ENCODE measurements at regions not wholly inside any gene's neighbourhood (a gene's known extent, or its start where the extent isn't known, plus 50 kb on each side); places are given as distances from the start of the nearest gene placed in this dataset.
A peak's percentile ranks its signal among the peaks of the same experiment; 100 is the strongest.

DNA sequence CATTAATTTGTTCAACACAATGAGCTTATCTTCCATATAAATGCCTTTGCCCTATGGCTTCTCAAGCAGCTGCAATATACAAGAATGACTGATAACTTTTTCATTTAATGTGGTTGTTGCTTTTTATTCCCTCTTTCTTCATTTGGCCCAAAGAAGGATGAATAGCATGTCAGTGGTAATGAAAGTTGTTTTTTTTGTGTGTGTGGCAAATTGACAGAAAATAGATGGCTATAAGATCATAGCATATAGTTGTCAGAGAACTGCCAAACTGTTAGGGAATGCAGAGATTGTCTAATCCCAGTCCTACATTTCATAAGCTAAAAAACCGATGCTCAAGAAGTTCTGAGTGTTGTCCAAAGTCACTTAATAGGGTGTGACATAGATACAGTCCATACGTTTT is 244.3 kb downstream of the ACTR3 start:
- no peak for DNase-seq (ENCODE audit: low spot score)

DNA sequence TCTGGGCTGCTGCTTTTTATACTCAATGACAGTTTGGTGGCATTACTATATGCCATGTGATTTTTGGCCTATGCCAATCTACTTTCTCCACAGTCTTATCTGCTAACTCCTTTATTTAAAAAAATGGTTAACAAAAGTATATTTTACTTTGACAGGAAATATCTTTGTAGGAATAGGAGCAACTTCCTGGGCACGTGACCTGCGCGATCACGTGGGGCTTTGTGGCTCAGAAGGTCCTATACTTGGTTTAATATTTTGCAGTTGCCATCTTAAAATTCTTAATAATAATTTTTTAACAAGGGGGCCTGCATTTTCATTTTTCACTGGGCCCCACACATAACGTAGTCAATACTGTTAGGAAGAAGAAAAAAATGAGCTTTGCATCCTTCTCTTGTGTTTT is 249.7 kb downstream of the ACTR3 start:
- no peak for DNase-seq (ENCODE audit: low spot score)

GRCh38 chr2:114156366-114157056 is 266.6 kb downstream of the ACTR3 start:
- DNase-seq (ENCODE audit: low spot score) = no peak

- DNase-seq (ENCODE audit: low spot score) = no peak
Observed at GRCh38 chr2:114157057-114157385, 267.1 kb downstream of the ACTR3 start.

DNA sequence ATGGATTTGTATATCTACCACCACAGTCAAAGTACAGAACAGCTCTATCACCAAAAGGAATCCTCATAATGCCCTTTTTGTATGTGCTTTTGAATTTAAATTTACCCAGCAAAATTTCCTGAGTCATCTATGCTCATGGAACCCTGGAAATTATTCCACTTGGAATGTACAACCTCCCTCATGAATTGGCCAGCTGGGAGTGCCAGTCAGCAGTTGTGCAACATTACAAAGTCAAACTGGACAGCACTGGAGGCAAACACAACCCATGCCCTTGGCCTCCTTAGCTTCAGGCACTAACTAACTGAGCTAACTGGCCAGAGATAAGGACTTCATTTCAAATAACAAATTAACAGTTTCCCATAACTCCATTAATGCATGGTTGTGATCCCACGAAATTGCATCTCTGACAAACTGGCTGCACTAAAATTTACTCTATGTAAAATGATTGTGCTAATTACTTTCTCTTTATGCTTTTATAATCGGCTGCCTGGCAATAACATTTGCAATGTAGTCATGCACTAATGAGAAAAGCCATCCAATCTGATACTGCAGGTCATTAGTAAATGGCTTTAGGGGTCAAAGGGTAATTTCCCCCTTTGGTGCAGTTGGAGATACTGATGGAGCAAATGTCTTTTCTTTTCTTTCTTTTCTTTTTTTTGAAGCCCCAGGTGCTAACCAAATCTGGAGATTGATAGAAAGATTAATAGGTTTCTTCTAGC is 270.5 kb downstream of the ACTR3 start:
- peak; percentile 52 for DNase-seq (ENCODE audit: low spot score)

- DNase-seq (ENCODE audit: low spot score) = no peak
Observed at GRCh38 chr2:114161371-114161770, 271.5 kb downstream of the ACTR3 start.

DNA sequence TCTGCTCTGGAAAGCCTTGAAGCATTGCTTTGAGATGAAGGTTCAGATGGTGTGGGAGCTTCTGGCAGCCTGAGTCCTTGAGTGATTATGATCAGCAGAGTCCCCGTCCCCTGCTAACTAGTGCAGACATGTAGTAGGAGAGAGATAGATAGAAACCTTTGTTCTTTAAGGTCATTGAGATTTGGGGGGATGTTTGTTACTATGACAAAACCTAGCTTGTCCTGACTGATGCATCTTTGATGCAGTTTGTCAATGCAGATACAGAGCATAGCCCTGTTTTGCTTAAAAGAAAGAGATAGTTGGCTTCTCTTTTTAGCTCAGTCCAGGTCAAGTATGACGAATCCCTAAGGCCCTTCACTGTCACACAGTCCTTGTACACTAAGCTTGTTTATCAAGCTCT is 274.6 kb upstream of the DPP10 start:
- no peak for DNase-seq (ENCODE audit: low spot score)

GRCh38 chr2:114170070-114170469 is 272.4 kb upstream of the DPP10 start:
- no peak for DNase-seq (ENCODE audit: low spot score)

DNA sequence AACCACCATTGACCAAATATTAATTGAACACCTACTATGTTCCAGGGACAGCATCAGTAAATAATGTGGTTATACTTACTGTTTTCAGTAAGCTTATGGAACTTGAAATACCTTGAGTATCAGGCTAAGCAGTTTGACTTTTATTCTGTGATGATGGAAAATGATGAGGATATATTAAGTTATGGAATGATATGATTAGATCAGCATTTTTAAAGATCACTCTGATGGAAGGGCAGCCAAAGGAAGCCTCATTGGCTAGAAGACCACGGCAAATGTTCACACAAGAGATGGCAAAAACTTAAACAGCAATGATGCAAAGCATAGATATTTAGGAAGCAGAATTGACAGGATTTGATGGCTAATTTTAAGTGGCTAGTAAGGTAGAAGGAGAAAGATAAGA is 266.9 kb upstream of the DPP10 start:
- no peak for DNase-seq (ENCODE audit: low spot score)

DNA sequence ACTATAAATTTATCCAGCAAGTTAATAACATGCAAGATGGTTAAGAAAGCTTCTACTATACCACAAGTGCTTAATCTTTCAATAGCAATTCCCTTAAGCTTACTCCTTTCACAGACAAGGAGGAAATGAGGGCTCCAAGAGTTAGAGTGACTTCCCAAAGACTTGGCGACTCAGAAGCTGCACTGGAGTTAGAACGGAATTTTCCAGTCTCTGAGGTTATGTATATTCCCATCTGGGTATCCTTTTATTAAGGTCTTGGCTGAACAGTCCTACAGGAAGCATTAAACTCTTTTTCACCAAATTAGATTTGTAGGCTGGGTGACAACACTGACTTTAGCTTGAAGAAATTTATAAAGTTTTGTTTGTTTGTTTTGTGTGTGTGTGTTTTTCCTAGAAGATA is 256.9 kb upstream of the DPP10 start:
- DNase-seq (ENCODE audit: low spot score) = no peak

GRCh38 chr2:114192362-114192761 is 250.1 kb upstream of the DPP10 start:
- no peak for DNase-seq (ENCODE audit: low spot score)

DNA sequence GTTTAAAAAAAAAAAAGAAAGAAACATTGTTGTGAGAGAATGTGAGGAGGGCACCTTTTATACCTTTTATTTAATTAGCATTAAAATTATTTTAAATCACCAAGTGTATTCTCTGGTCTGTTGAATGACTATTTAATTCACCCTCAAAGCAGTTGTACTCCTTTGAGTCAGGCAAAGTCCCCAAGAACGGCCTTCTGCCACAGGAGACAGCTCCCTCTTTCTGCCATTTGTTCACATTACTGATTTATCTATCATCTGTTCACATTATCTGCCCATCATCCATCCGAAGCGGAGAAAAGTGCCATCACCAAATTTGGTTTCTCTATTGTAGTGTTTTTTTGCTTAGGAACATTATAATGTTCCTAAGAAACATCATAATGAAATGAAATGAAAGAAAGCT is 240.7 kb upstream of the DPP10 start:
- DNase-seq (ENCODE audit: low spot score) = no peak

DNA sequence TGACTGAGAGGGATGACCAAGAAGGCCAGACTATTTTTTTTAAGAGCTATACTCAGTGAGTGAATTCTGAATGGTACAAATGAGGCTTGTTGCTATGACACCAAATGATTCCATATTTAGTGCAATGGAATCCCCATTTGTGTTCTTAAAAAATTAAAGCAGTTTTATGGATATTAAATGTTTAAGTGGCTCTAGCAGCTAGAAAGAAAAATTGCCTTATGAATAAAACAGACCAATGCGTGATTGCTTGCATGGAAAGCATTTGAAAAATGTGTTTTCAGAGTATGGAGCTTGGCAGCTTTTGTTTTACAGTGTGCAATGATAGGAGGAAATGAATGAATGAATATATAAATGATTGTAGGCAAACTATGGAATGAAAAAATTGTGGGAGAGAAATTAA is 238.8 kb upstream of the DPP10 start:
- DNase-seq (ENCODE audit: low spot score) = no peak

DNA sequence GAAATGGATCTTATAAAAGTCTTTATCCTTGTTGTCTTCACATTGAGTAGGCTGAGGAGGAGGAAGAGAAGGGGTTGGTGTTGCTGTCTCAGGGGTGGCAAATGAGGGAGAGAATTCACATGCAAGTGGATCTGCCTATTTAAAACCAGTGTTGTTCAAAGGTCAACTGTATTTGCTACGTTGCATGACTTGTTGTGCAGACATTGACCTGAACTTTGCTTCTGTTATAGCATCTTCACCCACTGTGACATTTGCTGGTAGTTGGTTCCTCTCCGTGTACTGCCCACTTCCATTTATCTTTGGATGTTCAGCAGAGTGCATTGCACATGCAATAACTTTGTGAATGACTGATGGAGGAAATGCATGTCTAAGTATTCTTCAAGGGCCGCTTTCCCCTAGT is 228.6 kb upstream of the DPP10 start:
- no peak for DNase-seq (ENCODE audit: low spot score)

GRCh38 chr2:114218383-114218782 is 224.1 kb upstream of the DPP10 start:
- no peak for DNase-seq (ENCODE audit: low spot score)

DNA sequence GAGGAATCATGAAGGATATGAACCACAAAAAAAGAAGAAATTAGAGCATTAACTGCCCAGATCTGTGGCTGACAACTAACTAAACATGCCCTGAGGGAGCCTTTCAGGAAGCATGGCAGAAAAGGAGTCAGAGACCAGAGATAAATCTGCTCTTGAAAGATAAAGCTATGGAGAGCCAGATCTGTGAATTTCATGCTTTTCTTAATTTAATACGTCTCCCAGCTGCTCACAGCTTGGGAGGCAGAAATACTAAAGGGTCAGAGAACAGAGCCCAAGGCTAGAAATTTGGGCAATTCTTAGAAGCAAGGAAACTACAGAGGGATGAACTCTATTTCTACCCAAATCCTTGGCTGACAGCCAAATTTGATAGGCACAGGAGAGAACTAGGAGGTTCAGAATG is 223.0 kb upstream of the DPP10 start:
- no peak for DNase-seq (ENCODE audit: low spot score)

DNA sequence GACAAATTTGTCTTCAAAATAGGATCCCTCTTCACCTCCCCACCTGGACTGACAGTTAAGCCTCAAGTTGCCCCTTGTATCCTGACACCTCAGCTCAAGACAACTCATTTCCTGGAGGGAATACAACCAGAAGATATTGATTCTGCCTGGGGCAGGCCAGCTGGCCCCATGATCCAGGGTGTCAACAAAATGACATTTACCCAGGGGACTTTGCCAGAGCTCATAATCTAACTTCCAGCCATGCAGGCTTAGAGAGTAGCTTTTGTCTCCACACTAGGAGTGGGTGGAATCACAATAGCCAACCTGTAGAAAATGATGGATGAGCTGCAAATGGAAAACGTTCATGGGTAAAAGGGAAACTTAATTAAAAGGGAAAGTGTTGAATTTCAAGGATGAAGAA is 220.1 kb upstream of the DPP10 start:
- DNase-seq (ENCODE audit: low spot score) = no peak

DNA sequence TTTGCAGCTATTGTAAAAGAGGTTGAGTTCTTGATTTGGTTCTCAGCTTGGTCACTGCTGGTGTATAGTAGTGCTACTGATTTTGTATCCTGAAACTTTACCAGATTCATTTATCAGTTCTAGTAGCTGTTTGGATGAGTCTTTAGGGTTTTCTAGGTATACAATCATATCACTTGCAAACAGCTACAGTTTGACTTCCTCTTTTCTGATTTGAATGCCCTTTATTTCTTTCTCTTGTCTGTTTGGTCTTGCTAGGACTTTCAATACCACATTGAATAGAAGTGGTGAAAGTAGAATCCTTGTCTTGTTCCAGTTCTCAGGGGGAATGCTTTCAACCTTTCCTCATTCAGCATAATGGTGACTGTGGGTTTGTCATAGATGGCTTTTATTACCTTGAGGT is 210.5 kb upstream of the DPP10 start:
- DNase-seq (ENCODE audit: low spot score) = no peak

DNA sequence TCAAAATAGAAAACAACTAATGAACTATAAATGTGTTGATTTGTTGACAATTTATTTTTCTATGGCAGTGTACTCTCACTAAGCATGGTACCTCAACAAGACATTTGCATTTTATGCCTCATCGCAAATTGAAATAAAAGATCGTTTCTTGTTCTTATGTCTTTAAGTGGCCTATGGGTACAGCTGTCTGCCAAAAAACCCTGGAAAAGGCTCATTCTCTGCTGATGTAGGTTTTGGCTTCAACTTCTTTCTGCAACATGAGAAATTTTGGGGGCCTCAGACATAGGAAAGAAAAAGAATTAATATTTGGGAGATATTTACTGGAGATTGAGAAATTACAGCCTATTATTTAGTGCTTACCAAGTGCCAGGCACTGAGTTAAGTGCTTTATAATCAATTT is 205.1 kb upstream of the DPP10 start:
- DNase-seq (ENCODE audit: low spot score) = no peak

- no peak for DNase-seq (ENCODE audit: low spot score)
Observed at GRCh38 chr2:114238910-114239559, 203.4 kb upstream of the DPP10 start.

- DNase-seq (ENCODE audit: low spot score) = no peak
Observed at GRCh38 chr2:114248648-114249047, 193.8 kb upstream of the DPP10 start.

- no peak for DNase-seq (ENCODE audit: low spot score)
Observed at GRCh38 chr2:114252713-114253112, 189.7 kb upstream of the DPP10 start.

DNA sequence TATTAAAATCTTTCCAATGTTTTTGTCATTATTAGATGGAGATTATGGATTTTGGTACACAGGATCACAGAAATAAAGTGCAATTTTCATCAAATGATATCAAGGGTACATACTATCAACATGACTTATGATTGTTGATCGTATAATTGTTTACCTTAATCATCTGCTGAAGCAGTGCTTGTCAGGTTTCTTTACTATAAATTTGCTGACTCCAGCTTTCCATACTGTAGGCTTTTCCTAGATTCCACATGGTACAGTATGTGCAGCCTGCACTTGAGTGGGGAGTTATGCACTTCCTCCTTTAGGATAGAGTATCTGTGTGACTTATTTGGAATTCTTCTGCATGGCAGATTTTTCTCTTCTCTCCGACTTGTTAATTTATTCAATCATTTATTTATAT is 187.6 kb upstream of the DPP10 start:
- no peak for DNase-seq (ENCODE audit: low spot score)

GRCh38 chr2:114259389-114259788 is 183.1 kb upstream of the DPP10 start:
- no peak for DNase-seq (ENCODE audit: low spot score)

Measured in HuH-7 (cell line).